OCI-LY1 (cell line): ENCODE measurements at regions not wholly inside any gene's neighbourhood (a gene's known extent, or its start where the extent isn't known, plus 50 kb on each side); places are given as distances from the start of the nearest gene placed in this dataset.

ENCODE experiments used
- EZH2 ChIP-seq: fragments of 200-600 bp; sonication (generic), shearing (Covaris generic); IDR thresholded peaks from 2 replicates; pipeline ENCODE4 v1.8.0; 2017; ENCODE audit warnings: borderline replicate concordance, mixed run types, mild to moderate bottlenecking, antibody characterized with exemption, low read length, moderate library complexity, mixed read lengths
- TF ChIP-seq, protein P1 (sequence below): fragments of 200-600 bp; sonication (generic), shearing (Covaris generic); IDR thresholded peaks from 2 replicates; pipeline ENCODE4 v1.5.1; 2017; ENCODE audit warnings: mild to moderate bottlenecking, antibody characterized with exemption, low read length, moderate library complexity, mixed read lengths

DNA sequence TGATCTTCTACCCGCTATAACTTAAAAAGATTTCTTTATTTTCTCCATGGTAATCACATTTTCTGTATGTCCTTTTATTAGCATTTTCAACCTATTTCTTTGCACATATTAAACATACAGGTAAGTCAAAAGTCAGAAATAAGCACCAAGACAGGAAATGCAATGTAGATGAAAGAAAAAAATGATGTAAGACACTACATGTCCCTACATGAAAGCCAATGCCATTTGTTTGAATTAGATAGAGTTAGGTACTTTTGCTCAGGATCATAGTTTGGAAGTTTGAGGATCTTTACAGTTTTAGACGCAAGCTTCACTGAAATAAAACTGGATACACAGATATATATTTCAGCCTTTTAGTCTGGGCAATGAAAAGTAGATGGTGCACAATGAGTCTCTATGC is 453.1 kb upstream of the MEF2C start:
- TF ChIP-seq, protein P1, sequence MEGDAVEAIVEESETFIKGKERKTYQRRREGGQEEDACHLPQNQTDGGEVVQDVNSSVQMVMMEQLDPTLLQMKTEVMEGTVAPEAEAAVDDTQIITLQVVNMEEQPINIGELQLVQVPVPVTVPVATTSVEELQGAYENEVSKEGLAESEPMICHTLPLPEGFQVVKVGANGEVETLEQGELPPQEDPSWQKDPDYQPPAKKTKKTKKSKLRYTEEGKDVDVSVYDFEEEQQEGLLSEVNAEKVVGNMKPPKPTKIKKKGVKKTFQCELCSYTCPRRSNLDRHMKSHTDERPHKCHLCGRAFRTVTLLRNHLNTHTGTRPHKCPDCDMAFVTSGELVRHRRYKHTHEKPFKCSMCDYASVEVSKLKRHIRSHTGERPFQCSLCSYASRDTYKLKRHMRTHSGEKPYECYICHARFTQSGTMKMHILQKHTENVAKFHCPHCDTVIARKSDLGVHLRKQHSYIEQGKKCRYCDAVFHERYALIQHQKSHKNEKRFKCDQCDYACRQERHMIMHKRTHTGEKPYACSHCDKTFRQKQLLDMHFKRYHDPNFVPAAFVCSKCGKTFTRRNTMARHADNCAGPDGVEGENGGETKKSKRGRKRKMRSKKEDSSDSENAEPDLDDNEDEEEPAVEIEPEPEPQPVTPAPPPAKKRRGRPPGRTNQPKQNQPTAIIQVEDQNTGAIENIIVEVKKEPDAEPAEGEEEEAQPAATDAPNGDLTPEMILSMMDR, result no peak
- no peak for TF ChIP-seq EZH2
